ENCODE measurements at regions not wholly inside any gene's neighbourhood (a gene's known extent, or its start where the extent isn't known, plus 50 kb on each side); places are given as distances from the start of the nearest gene placed in this dataset.

- TF ChIP-seq, protein P1, sequence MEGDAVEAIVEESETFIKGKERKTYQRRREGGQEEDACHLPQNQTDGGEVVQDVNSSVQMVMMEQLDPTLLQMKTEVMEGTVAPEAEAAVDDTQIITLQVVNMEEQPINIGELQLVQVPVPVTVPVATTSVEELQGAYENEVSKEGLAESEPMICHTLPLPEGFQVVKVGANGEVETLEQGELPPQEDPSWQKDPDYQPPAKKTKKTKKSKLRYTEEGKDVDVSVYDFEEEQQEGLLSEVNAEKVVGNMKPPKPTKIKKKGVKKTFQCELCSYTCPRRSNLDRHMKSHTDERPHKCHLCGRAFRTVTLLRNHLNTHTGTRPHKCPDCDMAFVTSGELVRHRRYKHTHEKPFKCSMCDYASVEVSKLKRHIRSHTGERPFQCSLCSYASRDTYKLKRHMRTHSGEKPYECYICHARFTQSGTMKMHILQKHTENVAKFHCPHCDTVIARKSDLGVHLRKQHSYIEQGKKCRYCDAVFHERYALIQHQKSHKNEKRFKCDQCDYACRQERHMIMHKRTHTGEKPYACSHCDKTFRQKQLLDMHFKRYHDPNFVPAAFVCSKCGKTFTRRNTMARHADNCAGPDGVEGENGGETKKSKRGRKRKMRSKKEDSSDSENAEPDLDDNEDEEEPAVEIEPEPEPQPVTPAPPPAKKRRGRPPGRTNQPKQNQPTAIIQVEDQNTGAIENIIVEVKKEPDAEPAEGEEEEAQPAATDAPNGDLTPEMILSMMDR (IDR thresholded peaks at IDR 0.05): no peak
- TF ChIP-seq POLR2A (IDR thresholded peaks at IDR 0.05): no peak
These were observed 144.0 kb upstream of the PPP1R3A start for GRCh38 chr7:114062810-114063209.
